Ascending aorta (tissue), 2 donors: ENCODE measurements at regions not wholly inside any gene's neighbourhood (a gene's known extent, or its start where the extent isn't known, plus 50 kb on each side); places are given as distances from the start of the nearest gene placed in this dataset.

Experiments
- DNase-seq, 2 donors: peaks; one replicate each; pipeline ENCODE4 v3.0.0-alpha.2; 2019; ENCODE audit warnings: low spot score in 2 of 2
- H3K27ac ChIP-seq, 2 donors: fragments of 200-600 bp; sonication (generic); one replicate each; pipeline ENCODE4 v1.5.1; 2016 to 2017; ENCODE audit warnings: mild to moderate bottlenecking in 1 of 2
- H3K27me3 ChIP-seq: fragments of 200-600 bp; sonication (generic); one replicate; pipeline ENCODE4 v1.5.1; 2017
- H3K36me3 ChIP-seq, 2 donors: fragments of 200-600 bp; sonication (generic); one replicate each; pipeline ENCODE4 v1.5.1; 2016
- H3K4me1 ChIP-seq, 2 donors: fragments of 200-600 bp; sonication (generic); one replicate each; pipeline ENCODE4 v1.5.1; 2016 to 2017; ENCODE audit warnings: mild to moderate bottlenecking in 1 of 2
- H3K4me3 ChIP-seq, 2 donors: fragments of 200-600 bp; sonication (generic); one replicate each; pipeline ENCODE4 v1.5.1; 2016 to 2017; ENCODE audit warnings: mild to moderate bottlenecking in 1 of 2
- H3K9me3 ChIP-seq, 2 donors: fragments of 200-600 bp; sonication (generic); one replicate each; pipeline ENCODE4 v1.5.1; 2016
- CTCF ChIP-seq, 3 experiments: fragments of 200-600 bp in 2 of 3; fragments of 450-650 bp in 1 of 3; sonication (generic) in 2 of 3; IDR thresholded peaks; one replicate each; pipeline ENCODE4 v1.5.1; 2016 to 2019; ENCODE audit warnings: antibody characterized with exemption in 3 of 3, mild to moderate bottlenecking in 1 of 3, moderate library complexity in 1 of 3
- intact Hi-C: fragments of 100-400 bp; cut with DNase I; formaldehyde crosslinking; loops from one replicate; pipeline ENCODE4 v1.15.1; 2023

DNA sequence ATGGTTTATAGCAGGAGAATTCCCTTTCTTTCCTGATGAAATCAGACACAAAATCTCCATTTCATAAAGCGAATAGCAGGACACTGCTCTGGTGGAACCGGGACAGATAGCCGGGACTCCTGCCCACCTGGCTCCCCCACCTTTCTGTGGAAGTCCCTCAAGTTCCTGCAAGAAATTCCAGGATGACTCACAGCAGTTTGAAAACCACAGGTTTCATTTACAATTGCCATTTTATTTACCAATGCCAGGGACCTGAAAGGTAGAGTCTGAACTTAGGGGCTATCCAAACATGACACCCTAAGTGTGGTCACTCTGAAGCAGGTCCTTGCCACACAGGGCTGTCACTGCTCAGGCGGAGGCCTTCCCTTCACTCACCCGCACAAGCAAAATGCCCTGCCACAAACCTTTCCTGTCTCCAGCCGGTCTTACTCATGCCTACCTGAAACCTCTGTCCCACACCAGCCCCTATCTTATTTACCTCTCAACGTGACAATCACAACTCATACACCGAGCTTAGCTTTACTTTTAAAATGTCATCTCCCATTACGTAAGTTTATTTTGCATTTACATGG lies 63.3 kb upstream of the TAF1L start:
- intact Hi-C loops = loop anchor here (10.0 kb wide), 1 partner anchor 64 kb away; the partner anchor contains the start of gene TAF1L

DNA sequence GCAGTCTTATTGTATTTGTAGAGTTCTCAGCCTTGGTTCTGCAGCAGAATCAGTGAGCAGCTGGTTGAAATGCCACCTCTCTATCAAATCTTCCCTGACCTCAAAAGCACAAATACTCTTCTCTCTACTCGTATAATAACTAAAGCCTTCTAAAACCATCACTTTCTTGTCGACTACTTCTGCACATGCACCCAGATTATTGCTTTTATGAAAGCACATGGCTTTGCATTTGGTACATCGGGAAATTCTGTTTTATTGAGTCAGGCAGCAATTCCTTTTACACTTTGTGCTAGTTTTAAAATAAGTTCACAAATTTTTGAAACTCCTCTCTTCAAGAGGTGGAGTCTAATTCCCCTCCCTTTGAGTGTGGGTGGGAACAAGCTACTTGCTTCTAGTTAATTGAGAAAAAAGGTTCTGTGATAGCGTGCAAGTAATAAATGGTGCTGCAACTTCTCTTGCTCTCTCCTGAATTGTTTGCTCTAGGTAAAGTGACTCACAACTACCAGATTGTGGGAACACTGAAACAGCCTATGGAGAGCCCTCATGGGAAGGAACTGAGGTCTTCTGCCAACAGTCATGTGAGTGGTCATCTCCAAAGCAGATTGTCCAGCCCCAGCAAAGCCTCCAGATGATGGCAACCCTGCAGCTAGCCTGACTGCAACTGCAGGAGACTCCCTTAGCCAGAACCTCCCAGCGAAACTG lies 66.0 kb upstream of the TAF1L start:
- Histone ChIP-seq H3K9me3 (no peaks in the 10 kb centered on the region), H3K4me3 (no peak overlapping the region), H3K27ac (no peak overlapping the region), H3K27me3 (no peaks in the 10 kb centered on the region), H3K4me1 (no peaks in the 10 kb centered on the region), H3K36me3 (no peaks in the 10 kb centered on the region)
- intact Hi-C loops = no loop called here
- no peak for TF ChIP-seq CTCF (IDR thresholded peaks at IDR 0.05)
- DNase-seq = no peak

More for the DNA sequence above, 63.3 kb upstream of the TAF1L start:
- no peaks in the 10 kb centered on the region for H3K36me3 ChIP-seq
- no peaks in the 10 kb centered on the region for H3K4me1 ChIP-seq
- H3K27ac ChIP-seq = no peak overlapping the region
- H3K27me3 ChIP-seq = no peaks in the 10 kb centered on the region
- TF ChIP-seq CTCF (IDR thresholded peaks at IDR 0.05) = no peak
- no peaks in the 10 kb centered on the region for H3K9me3 ChIP-seq
- DNase-seq = no peak
- H3K4me3 ChIP-seq = no peak overlapping the region

DNA sequence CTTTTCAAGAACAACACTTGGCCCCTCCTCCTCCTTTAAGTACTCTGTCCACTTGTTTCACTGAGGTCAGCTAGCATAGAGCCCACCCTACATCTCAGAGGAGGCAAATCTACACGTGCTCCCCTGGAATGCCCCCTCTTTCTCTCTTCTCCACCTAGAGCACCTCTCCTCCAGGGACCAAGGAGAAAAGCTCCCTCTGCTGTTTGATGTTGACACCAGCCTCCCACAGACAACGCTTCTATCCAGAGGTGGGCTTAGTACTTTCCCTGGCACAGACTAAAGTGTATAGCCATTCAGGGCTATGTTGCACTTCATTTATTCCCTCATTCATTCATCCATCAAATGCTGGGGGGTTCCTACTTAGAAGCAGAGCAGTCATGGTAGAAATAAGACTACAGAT lies 68.2 kb upstream of the TAF1L start:
- no peaks in the 10 kb centered on the region for H3K9me3 ChIP-seq
- no peak overlapping the region for H3K4me3 ChIP-seq
- no peaks in the 10 kb centered on the region for H3K27me3 ChIP-seq
- H3K36me3 ChIP-seq = no peaks in the 10 kb centered on the region
- DNase-seq = no peak
- TF ChIP-seq CTCF (IDR thresholded peaks at IDR 0.05) = no peak
- H3K4me1 ChIP-seq = no peaks in the 10 kb centered on the region
- H3K27ac ChIP-seq = no peak overlapping the region
- intact Hi-C loops = no loop called here

GRCh38 chr9:32704343-32704742 lies 68.9 kb upstream of the TAF1L start:
- no peak for TF ChIP-seq CTCF (IDR thresholded peaks at IDR 0.05)
- Histone ChIP-seq H3K4me3 (no peak overlapping the region), H3K9me3 (no peaks in the 10 kb centered on the region), H3K27me3 (no peaks in the 10 kb centered on the region), H3K36me3 (no peaks in the 10 kb centered on the region), H3K4me1 (no peaks in the 10 kb centered on the region), H3K27ac (no peak overlapping the region)
- intact Hi-C loops = no loop called here
- DNase-seq = no peak

DNA sequence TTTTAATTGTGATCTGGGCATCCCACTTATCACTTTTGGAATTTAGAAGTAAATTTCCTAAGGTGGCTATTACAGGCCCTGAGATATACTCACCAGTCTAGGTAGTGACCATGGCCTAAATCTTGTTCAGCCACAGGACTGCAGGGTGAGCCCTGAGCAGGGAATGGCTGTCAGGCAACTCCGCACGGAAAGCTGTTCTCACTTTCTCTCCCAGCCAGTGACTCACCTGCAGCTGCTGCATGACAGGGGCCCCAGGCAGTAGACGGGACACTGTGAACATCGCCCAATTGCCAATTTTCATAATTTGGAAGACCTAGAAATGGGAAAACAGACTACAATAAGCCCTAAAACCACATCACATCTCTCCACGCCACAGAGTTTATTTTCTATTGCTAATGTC lies 69.6 kb upstream of the TAF1L start:
- H3K27me3 ChIP-seq = no peaks in the 10 kb centered on the region
- no peak overlapping the region for H3K27ac ChIP-seq
- H3K9me3 ChIP-seq = no peaks in the 10 kb centered on the region
- no peaks in the 10 kb centered on the region for H3K4me1 ChIP-seq
- no peaks in the 10 kb centered on the region for H3K36me3 ChIP-seq
- intact Hi-C loops = no loop called here
- H3K4me3 ChIP-seq = no peak overlapping the region
- DNase-seq = no peak
- no peak for TF ChIP-seq CTCF (IDR thresholded peaks at IDR 0.05)
